Cardiac muscle cell (in vitro differentiated cells and primary cell): ENCODE measurements at regions not wholly inside any gene's neighbourhood (a gene's known extent, or its start where the extent isn't known, plus 50 kb on each side); places are given as distances from the start of the nearest gene placed in this dataset.
A peak's percentile ranks its signal among the peaks of the same experiment; 100 is the strongest.

Experiments
- DNase-seq, 2 donors: peaks; one replicate each; pipeline versions ENCODE4 v3.0.0 to v3.0.0-alpha.2; 2010 to 2017; ENCODE audit warnings: low read depth in 1 of 2, low spot score in 1 of 2
- H3K27ac ChIP-seq: fragments of 200-600 bp; sonication (generic); 2 replicates; pipeline ENCODE4 v1.5.1; 2016
- H3K27me3 ChIP-seq: fragments of 200-600 bp; sonication (generic); 2 replicates; pipeline ENCODE4 v1.6.0; 2016; ENCODE audit warnings: control low read depth
- H3K36me3 ChIP-seq: fragments of 200-600 bp; sonication (generic); 2 replicates; pipeline ENCODE4 v1.5.1; 2016; ENCODE audit warnings: control low read depth
- H3K4me1 ChIP-seq: fragments of 200-600 bp; sonication (generic); 2 replicates; pipeline ENCODE4 v1.8.1; 2017; ENCODE audit warnings: low read depth, mild to moderate bottlenecking, mixed run types
- H3K4me3 ChIP-seq: fragments of 200-600 bp; sonication (generic); 2 replicates; pipeline ENCODE4 v1.5.1; 2016; ENCODE audit warnings: mild to moderate bottlenecking
- H3K9me3 ChIP-seq: fragments of 200-600 bp; sonication (generic); 2 replicates; pipeline ENCODE4 v1.5.1; 2017; ENCODE audit warnings: low read depth, mild to moderate bottlenecking, control low read depth
- CTCF ChIP-seq: IDR thresholded peaks from 2 replicates; pipeline ENCODE4 v1.5.1; 2012; ENCODE audit warnings: low read depth, mild to moderate bottlenecking, low read length

DNA sequence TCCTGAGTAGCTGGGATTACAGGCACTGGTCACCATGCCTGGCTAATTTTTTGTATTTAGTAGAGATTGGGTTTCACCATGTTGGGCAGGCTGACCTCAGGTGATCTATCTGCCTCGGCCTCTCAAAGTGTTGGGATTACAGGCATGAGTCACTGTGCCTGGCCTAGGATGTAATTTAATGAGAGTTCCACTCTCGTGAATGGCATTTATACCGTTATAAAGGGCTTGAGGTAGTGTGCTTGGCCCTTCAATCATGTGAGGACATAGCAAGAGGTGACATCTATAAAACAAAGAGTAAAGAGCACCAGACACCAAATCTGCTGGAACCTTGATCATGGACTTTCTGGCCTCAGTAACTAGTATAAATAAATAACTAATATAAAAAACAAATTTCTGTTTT lies 93.5 kb upstream of the PPP1R9A start:
- no peak for TF ChIP-seq CTCF

GRCh38 chr7:94823947-94824346 lies 83.4 kb upstream of the PPP1R9A start:
- TF ChIP-seq CTCF, result no peak
- no peaks in the 10 kb centered on the region for H3K9me3 ChIP-seq
- H3K4me3 ChIP-seq, result no peak overlapping the region
- no peaks in the 10 kb centered on the region for H3K4me1 ChIP-seq
- peak in 1 of 2 donors; percentile 66 for DNase-seq
- H3K36me3 ChIP-seq, result no peaks in the 10 kb centered on the region
- no peaks in the 10 kb centered on the region for H3K27me3 ChIP-seq
- H3K27ac ChIP-seq, result no peak overlapping the region

More for the DNA sequence above, 93.5 kb upstream of the PPP1R9A start:
- Histone ChIP-seq H3K36me3 (no peaks in the 10 kb centered on the region), H3K4me1 (no peaks in the 10 kb centered on the region), H3K4me3 (no peak overlapping the region), H3K9me3 (no peaks in the 10 kb centered on the region), H3K27me3 (no peaks in the 10 kb centered on the region), H3K27ac (no peak overlapping the region)
- DNase-seq, result no peak

DNA sequence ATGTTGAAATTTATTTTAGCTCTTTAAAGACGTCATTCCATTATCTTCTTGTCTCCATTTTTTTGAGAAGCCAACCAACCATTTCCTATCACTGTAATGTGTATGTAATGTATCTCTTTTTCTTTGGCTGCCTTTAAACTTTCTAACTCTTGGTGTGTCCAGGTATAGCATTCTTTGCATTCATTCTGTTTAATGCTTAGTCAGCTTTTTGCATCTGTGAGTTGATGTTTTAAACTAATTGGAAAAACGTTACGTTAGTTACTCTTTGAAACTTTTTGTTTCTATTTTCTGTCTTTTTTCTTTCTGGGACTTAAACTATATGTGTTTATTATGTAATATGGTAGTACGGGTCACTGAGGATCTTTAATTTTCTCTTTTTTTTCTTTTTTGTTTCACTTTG lies 77.4 kb upstream of the PPP1R9A start:
- Histone ChIP-seq H3K4me3 (no peak overlapping the region), H3K9me3 (no peaks in the 10 kb centered on the region), H3K27ac (no peak overlapping the region), H3K4me1 (no peaks in the 10 kb centered on the region), H3K36me3 (no peaks in the 10 kb centered on the region), H3K27me3 (no peaks in the 10 kb centered on the region)
- no peak for TF ChIP-seq CTCF
- no peak for DNase-seq

GRCh38 chr7:94832051-94832450 lies 75.3 kb upstream of the PPP1R9A start:
- H3K27me3 ChIP-seq, result no peaks in the 10 kb centered on the region
- TF ChIP-seq CTCF, result no peak
- H3K4me3 ChIP-seq, result no peak overlapping the region
- H3K4me1 ChIP-seq, result no peaks in the 10 kb centered on the region
- DNase-seq, result no peak
- H3K27ac ChIP-seq, result no peak overlapping the region
- H3K36me3 ChIP-seq, result no peaks in the 10 kb centered on the region
- H3K9me3 ChIP-seq, result no peaks in the 10 kb centered on the region

DNA sequence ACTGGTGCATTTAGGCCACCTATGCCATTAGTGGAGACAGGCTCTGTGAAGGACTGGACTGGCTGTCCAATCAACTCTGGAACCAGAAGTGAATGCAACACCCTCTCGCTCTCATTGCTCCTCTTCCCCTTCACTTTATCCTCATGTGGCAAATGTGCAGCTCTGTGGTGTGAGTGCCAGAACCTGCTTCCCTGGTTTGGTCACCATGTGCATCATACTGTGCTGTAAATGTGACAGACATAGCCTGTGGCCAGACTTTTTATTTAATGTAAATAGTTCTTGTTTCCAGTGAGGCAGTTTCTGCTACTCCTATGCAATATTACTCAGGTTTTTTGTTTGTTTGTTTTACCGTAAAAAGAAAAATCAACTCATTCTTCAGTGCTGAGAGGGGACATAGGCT lies 73.0 kb upstream of the PPP1R9A start:
- Histone ChIP-seq H3K4me1 (no peaks in the 10 kb centered on the region), H3K36me3 (no peaks in the 10 kb centered on the region), H3K9me3 (no peaks in the 10 kb centered on the region), H3K27ac (no peak overlapping the region), H3K27me3 (no peaks in the 10 kb centered on the region), H3K4me3 (no peak overlapping the region)
- TF ChIP-seq CTCF, result no peak
- no peak for DNase-seq

DNA sequence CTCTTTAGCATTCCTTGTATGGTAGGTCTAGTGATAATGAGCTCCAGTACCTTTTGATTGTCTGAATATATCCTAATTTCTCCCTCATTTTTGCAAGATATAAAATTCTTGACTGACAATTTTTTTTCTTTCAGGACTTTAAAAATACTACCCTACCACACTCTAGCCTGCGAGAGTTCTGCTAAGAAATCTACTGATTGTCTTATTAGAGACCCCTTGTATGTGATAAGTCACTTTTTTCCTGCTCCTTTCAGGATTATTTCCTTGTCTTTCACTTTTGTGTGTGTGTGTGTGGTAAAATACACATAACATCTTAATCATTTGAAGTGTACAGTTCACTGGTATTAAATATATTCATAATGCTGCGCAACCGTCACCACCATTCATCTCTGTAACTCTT lies 68.7 kb upstream of the PPP1R9A start:
- Histone ChIP-seq H3K27me3 (no peaks in the 10 kb centered on the region), H3K36me3 (no peaks in the 10 kb centered on the region), H3K4me1 (no peaks in the 10 kb centered on the region), H3K9me3 (no peaks in the 10 kb centered on the region), H3K4me3 (no peak overlapping the region), H3K27ac (no peak overlapping the region)
- TF ChIP-seq CTCF, result no peak
- DNase-seq, result no peak
